GM12892 (cell line): ENCODE measurements at regions not wholly inside any gene's neighbourhood (a gene's known extent, or its start where the extent isn't known, plus 50 kb on each side); places are given as distances from the start of the nearest gene placed in this dataset.

ENCODE experiments used
- DNase-seq: peaks from one replicate; pipeline ENCODE4 v3.0.0; 2011; ENCODE audit not compliant: insufficient read length
- FAIRE-seq: peaks from 2 replicates; lab custom pipeline; 2011; peaks lifted over from hg19 to GRCh38; lab: Jason Lieb, UNC
- POLR2A ChIP-seq: IDR thresholded peaks from 2 replicates; pipeline ENCODE4 v1.6.1; 2011; ENCODE audit warnings: low read depth, low read length, control low read depth
- POLR2AphosphoS5 ChIP-seq: IDR thresholded peaks from 2 replicates; pipeline ENCODE4 v1.6.1; 2011; ENCODE audit warnings: low read depth, low read length, control low read depth
- TAF1 ChIP-seq: IDR thresholded peaks from 2 replicates; pipeline ENCODE4 v1.6.1; 2011; ENCODE audit warnings: low read depth, mild to moderate bottlenecking, control low read depth, low read length, borderline replicate concordance

DNA sequence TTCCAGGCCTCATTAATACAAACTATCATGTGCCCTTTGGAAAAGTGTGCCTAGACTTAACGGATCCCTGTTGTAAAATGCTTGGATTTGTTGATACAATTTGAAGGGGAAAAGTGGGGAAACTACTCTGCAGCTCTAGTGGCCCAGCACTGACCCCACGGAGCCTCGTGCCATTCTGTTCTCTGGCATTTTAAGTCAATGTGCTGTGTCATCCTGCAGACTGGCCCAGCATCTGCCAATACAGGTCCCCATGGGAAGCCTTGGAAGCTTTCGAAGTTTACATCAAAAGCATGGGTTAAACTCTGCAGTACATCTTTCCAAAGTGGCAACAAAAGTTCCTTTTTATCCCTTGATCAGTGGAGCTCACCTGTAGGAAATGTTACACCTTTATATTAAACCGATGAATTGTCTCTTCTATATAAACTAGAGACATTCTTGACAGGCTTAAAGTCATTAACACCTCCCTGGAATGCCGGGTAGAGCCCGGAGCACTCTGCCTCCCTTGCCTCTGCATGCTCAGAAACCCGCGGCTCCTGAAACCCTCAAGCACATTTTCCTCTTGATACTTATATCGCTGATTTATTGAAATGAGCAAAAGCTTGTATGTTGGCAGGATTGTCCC, 596.0 kb upstream of the ADAMTS16 start:
- no peak for DNase-seq

DNA sequence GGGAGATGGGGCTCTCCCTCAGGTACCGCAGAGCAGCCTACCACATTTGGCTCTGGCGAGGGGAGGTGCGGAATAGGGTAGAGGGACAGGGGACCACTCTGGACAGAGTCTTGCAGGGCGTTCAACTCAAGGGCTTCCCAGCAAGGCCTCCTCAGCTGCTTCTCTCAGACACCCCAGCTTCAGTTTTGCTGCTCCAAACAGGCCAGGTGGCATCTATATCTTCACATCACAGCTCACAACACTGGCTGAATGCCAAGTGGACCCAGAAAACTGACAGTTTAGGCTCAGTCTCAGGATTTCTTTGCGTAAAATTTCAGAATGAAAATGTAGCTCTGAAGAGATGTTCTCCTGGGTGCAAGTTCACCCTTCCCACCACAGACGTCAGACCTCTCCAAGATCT, 592.6 kb upstream of the ADAMTS16 start:
- TF ChIP-seq POLR2AphosphoS5 (no peak), TAF1 (no peak), POLR2A (no peak)
- DNase-seq = no peak
- no peak for FAIRE-seq

More for the DNA sequence above, 596.0 kb upstream of the ADAMTS16 start:
- FAIRE-seq = no peak
- no peak for TF ChIP-seq POLR2AphosphoS5
- TF ChIP-seq TAF1 = no peak
- TF ChIP-seq POLR2A = no peak

DNA sequence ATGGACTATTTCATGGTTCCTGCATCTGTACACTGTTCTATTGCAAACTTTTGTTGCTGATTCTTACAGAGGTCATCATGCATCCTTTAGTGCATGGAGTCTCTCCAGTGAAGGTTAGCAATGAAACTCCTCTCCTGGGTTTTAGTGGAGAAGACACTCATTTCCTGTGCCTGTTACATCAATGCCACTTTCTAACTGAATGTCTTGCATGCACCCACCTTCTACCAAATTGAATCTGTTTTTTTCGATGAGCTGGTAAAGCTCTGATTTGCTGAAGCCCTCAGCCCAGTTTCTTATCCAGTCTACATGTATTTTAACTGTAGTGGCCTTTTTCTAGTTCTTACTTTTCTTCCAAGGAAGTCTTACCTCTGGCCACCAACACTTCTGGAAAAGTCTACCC, 591.8 kb upstream of the ADAMTS16 start:
- DNase-seq = no peak
- no peak for FAIRE-seq
- no peak for TF ChIP-seq TAF1
- TF ChIP-seq POLR2AphosphoS5 = no peak
- TF ChIP-seq POLR2A = no peak

DNA sequence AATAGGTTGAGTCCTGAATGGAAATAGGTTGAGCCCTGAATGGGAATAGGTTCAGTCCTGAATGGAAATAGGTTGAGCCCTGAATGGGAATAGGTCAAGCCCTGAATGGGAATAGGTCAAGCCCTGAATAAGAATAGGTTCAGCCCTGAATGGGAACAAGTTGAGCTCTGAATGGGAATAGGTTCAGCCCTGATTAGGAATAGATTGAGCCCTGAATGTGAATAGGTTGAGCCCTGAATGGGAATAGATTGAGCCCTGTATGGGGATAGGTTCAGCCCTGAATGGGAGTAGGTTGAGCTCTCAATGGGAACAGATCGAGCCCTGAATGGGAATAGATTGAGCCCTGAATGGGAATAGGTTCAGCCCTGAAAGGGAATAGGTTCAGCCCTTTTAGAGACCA, 590.8 kb upstream of the ADAMTS16 start:
- no peak for TF ChIP-seq TAF1
- no peak for TF ChIP-seq POLR2AphosphoS5
- no peak for TF ChIP-seq POLR2A

DNA sequence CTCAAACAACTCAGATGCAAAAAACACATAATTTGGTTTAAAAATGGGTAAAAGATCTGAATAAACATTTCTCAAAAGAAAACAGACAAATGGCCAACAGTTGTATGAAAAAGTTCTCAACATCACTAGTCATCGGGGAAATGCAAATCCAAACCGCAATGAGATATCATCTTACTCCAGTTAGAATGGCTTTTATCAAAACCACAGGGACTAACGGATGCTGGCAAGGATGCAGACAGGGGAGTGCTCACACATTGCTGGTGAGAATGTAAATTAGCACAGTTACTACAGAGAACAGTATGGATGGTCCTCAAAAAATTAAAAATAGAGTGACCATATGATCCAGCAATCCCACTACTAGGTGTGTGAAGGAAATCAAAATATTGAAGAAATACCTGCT, 589.1 kb upstream of the ADAMTS16 start:
- DNase-seq (no peak), FAIRE-seq (no peak)
- no peak for TF ChIP-seq TAF1
- TF ChIP-seq POLR2A = no peak
- no peak for TF ChIP-seq POLR2AphosphoS5

More for the DNA sequence above, 590.8 kb upstream of the ADAMTS16 start:
- FAIRE-seq (no peak), DNase-seq (no peak)

DNA sequence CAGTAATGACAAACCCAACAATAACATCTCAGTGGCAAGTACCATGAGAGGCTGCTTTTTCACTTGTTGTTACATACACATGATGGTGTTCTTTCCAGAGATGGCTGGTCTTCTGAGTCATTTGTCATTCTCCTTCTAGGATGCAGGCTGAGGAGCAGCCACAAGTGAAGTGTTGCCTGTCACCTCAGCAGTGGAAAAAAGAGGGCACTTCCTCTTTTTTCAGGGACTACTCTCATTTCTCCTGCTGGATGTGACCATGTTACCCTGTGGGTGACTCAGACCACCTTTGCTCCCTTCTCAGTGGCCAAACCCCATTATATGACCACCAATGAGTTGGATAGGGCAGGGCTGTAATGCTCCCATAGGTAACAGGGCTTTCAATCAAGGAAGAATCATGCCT, 587.0 kb upstream of the ADAMTS16 start:
- FAIRE-seq (no peak), DNase-seq (no peak)
- TF ChIP-seq TAF1 = no peak
- TF ChIP-seq POLR2A = no peak
- TF ChIP-seq POLR2AphosphoS5 = no peak

DNA sequence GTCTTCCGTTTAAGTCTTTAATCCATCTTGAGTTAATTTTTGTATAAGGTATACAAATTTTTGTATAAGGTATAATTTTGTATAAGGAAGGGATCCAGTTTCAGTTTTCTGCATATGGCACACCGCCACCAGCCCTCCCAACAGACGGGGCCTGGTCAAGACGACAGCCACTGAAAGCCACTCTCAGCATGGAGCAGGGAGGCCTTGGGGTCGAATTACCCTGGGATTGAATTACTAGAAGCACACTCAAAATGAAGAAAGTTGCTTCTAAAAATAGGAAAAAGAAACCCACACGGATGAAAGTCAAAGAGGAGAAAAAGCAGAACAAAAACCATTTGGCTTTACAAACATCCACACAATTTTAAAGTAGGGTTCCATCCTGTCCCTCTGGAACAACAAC, 586.2 kb upstream of the ADAMTS16 start:
- TF ChIP-seq TAF1 (no peak), POLR2A (no peak), POLR2AphosphoS5 (no peak)
- FAIRE-seq (no peak), DNase-seq (no peak)

DNA sequence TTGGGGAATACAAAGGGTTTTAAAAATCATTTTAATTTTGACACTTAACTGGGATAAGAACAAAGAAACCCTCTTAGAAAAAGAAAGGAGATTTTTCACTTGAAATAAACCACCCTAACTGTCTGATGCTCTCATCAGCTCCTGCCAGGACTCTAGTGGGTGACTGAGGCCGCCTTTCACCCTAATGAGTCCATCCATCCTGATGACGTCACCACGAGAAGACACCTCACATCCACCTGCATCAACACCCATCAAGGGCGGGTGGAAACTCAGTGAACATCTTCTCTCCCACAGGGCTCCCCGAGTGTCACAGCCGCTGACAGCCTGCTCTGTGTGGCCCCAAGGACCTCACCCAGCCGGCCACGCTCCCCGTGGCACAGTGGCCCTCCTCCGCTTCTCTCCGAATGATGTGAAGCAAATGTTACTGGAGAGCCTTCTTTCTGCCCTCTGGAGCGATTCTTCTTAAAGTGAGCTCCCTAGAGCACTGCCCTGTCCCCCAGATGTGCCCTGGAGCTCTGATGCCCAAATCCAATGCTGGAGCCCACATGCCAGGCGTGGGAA, 584.3 kb upstream of the ADAMTS16 start:
- no peak for FAIRE-seq
- TF ChIP-seq POLR2AphosphoS5 = no peak
- no peak for TF ChIP-seq TAF1
- no peak for TF ChIP-seq POLR2A
- no peak for DNase-seq

DNA sequence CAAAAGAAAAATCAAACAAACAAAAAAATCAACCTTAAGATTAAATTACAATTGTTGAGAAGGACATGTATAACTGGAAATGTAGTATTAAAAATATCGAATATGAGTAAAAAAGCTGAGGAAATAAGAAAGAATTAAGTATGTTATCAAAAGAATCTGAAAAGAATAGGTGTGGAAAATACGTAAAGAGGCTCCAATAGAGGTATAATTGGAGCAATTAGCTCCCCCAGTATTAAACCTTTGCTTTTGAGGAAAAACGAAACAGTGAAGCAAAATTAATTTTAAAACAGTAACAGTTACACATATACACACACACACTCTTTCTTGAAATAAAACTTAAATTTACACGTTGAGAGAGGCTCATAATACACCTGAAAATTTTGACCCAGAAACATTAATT, 578.7 kb upstream of the ADAMTS16 start:
- FAIRE-seq (no peak), DNase-seq (no peak)
- TF ChIP-seq POLR2AphosphoS5 (no peak), POLR2A (no peak)

DNA sequence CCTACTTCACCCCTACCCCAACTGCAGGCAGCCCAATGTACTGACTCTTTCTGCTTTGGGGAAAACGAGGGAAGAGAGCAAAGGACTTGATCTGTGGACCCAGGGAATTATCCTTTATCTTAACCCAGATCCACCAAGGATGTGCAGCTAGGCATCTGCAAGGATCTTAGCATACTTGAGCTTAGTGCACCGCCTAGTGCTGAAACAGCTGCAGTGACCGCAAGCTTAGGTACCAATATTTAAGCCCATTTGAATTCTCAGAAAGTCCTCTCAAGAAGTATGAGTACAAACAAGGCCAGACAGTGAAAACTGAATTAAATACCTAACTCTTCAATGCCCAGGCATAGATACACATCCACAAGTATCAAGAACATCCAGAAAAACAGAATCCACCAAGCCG, 576.7 kb upstream of the ADAMTS16 start:
- FAIRE-seq (no peak), DNase-seq (no peak)
- TF ChIP-seq POLR2A (no peak), POLR2AphosphoS5 (no peak), TAF1 (no peak)

DNA sequence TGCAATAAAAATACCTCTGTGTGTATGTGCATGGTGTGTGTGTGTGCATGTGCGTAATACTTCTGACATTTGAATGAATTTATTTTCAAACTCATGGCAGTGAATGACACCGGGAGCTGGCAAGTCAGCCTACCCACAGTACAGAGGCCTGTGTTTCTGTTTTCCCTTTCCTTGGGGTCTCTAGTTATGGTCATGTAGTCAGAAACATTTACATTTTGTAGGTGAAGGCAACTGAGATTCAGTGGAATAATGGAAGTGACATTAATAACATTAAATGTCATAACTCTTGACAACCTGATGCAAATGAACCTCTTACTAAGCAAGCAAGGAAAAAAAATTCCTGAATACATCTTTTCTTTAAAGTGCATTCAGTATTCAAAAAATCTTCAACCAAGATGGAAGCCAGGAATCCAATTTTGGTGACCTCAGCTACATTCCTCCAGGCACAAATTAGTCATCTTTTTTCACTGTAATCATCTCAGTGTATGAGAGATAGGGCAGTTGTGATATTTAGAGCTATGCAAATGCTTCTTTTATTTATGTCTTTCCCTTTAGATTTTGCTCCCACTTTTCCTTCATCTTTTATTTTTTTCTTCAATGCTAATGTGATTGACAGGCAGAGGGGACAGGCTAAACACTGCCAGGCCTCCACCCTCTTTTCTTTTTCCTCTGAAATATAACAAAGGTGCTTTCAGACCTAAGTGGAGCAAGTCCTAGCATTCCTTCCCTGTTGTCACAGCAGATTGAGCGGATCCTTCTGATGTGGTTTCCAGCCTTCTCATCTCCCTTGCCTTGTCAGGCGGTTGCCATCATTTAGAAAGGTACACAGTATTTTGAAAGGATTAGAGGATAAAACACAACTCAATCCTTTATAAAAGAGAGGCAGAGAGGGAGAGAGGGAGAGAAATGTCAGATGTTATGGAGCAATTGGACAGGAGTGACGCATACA, 569.8 kb upstream of the ADAMTS16 start:
- DNase-seq = no peak
- TF ChIP-seq POLR2AphosphoS5 (no peak), POLR2A (no peak), TAF1 (no peak)
- no peak for FAIRE-seq
